ENCODE measurements at regions not wholly inside any gene's neighbourhood (a gene's known extent, or its start where the extent isn't known, plus 50 kb on each side); places are given as distances from the start of the nearest gene placed in this dataset.
"Not testable (repeated sequence)": the region's sequence is repeated elsewhere in the genome, so short reads cannot be mapped to it uniquely, and the experiment has no call there.

DNA sequence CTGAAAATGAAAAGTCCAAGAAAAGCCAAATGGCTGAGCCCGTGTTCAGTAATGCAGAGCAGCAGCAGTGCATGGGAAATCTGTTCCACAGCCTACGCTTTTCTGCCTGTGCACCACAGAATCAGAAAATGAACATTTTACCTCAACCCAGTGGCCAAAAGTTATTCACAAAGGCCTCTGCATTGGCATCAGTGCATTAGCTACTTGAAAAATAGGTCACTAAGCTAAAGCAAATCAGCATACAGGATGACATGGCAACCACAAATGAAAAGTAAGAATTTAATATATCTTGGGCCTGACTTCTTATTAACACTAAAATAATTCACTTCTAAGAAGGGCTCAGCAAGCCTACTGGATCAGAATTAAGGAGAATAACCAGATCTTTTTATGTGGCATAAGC lies 1145.3 kb upstream of the CHAC2 start:
- no peak for ATAC-seq (ENCODE audit: low FRiP score)
- TF ChIP-seq, protein P1, sequence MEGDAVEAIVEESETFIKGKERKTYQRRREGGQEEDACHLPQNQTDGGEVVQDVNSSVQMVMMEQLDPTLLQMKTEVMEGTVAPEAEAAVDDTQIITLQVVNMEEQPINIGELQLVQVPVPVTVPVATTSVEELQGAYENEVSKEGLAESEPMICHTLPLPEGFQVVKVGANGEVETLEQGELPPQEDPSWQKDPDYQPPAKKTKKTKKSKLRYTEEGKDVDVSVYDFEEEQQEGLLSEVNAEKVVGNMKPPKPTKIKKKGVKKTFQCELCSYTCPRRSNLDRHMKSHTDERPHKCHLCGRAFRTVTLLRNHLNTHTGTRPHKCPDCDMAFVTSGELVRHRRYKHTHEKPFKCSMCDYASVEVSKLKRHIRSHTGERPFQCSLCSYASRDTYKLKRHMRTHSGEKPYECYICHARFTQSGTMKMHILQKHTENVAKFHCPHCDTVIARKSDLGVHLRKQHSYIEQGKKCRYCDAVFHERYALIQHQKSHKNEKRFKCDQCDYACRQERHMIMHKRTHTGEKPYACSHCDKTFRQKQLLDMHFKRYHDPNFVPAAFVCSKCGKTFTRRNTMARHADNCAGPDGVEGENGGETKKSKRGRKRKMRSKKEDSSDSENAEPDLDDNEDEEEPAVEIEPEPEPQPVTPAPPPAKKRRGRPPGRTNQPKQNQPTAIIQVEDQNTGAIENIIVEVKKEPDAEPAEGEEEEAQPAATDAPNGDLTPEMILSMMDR (IDR thresholded peaks at IDR 0.05): no peak
- DNase-seq (ENCODE audit: low spot score): no peak

DNA sequence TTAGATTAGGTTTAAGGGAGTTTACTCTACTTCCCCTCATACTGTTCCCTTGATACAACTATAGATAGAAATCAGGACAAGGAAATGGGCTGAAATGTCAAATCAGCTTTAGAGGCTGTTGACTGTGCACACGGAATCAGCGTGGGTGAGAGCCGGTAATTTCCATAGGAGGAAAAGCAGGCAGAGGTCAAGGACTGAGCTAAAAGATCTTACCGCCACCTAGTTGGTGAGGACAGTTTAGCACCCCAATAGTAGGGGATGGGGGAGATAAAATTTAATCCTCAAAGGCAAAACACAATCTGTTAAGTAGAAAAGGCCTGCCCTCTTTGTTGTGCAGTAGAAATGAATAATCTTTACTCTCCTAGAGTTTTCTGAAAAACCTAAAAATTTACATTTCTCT lies 1154.5 kb upstream of the CHAC2 start:
- DNase-seq (ENCODE audit: low spot score) (no peak), ATAC-seq (ENCODE audit: low FRiP score) (no peak)
- TF ChIP-seq, protein P1 (IDR thresholded peaks at IDR 0.05): no peak

DNA sequence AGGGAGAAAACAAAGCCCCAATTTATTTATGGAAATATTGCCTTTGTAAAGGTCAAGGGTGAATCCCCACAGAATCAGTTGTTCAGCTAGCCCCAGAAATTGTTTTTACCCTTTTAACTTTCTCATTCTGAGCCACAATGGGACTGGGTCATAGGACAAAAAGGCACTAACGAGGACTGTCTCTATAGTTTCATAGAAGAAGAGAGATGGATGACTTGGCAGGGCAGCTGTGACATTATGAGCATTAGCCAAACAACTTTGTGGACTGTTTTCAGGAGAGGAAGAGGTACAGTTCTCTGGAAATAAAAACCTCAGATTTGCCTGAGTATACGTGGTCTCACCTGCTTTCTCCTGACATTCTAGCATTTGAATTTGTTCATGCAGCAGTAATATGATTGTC lies 1155.8 kb upstream of the CHAC2 start:
- DNase-seq (ENCODE audit: low spot score) (no peak), ATAC-seq (ENCODE audit: low FRiP score) (no peak)
- TF ChIP-seq, protein P1 (IDR thresholded peaks at IDR 0.05): no peak

DNA sequence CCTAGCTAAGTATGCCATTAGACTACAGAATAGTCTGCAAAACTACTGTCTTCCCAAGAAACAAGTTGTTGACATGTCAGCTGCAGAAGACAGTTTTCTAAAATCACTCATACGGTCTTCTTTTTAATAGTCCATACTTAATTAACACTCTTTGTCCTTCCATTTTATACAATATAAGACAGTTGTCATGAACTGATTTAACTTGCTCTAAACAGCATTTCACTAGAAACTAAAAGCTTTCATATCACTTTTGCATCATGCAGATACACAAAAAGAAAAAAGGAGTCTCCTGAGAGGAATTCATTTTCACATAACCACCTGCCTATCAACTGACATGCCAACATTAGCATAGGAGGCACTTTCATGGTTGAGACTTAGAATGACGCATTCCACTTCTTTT lies 1159.6 kb upstream of the CHAC2 start:
- TF ChIP-seq, protein P1 (IDR thresholded peaks at IDR 0.05): no peak
- ATAC-seq (ENCODE audit: low FRiP score) (no peak), DNase-seq (ENCODE audit: low spot score) (no peak)

DNA sequence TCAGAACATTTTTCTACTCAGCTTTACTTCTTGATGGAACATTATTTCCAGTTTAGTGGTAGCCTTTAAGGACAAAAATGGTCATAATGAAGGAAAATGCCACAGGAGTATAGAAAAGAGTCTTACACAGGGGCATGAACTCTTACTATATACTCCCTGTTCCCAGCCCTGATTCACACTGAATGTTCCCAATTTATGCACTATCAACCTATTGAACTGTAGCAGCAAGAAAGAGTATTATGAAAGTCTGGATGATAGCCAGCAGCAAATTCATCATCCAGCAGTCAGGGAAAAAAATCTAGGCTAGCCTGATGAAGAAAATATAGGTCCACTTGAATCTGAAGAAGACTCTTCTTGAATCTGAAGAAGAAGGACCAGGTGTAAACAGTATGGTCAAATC lies 1170.3 kb upstream of the CHAC2 start:
- TF ChIP-seq, protein P1 (IDR thresholded peaks at IDR 0.05): no peak
- ATAC-seq (ENCODE audit: low FRiP score) (no peak), DNase-seq (ENCODE audit: low spot score) (no peak)

DNA sequence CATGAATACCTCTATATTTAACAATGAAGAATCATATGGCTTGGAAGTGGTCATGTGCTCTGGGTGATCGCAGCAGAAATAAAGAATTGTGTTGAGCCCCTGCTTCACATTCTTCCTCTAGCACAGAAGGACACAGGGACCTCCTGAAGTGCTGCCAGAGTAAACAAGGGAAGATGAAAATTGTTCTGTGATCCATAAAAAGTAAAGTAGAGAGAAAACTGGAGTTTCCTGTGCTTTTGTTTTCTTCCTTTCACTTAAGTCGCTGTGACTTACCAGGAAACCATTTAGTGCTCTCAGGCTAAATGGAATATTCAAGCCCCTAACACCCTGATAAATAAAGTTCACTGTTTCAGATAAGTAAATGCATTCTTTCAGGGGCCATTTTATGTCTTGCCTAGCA lies 1173.6 kb upstream of the CHAC2 start:
- no peak for ATAC-seq (ENCODE audit: low FRiP score)
- TF ChIP-seq, protein P1 (IDR thresholded peaks at IDR 0.05): no peak
- no peak for DNase-seq (ENCODE audit: low spot score)

DNA sequence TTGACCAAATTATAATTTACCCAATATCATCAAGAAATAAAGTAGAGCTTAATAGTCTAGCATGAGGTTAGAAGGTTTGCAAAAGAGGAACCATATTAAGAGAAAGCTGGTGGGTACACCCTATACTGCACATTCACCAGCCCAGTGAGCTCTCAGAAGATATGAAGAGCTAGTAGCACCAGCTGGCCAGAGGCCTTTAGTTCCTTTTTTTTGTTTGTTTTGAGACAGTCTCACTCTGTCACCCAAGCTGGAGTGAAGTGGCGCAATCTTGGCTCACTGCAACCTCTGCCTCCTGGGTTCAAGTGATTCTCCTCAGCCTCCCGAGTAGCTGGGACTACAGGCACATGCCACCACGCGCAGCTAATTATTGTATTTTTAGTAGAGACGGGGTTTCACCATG lies 1183.5 kb upstream of the CHAC2 start:
- not testable (repeated sequence) for ATAC-seq (ENCODE audit: low FRiP score)

DNA sequence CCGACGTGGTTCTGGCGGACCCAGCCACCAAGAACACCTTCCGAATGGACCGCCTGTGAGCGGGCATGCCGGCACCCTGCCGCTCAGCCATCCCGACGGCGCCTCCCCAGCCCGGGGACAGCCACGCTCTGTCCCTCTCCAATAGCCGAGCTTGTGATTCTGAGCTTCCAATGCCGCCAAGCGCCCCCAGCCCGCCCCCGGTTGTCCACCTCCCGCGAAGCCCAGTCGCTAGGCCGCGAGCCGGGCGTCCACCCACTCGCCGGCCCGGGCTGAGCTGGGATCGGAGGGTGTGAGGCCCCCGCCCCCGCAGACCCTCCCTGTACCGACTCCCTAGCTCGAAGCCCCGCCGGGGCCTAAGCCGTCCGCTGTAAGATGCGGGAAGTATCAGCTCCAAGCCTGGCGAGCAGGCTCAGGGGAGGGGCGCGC lies 1195.1 kb upstream of the CHAC2 start:
- TF ChIP-seq, protein P1 (IDR thresholded peaks at IDR 0.05): no peak
- DNase-seq (ENCODE audit: low spot score) (no peak), ATAC-seq (ENCODE audit: low FRiP score) (no peak)

More for the DNA sequence above, 1183.5 kb upstream of the CHAC2 start:
- DNase-seq (ENCODE audit: low spot score): not testable (repeated sequence)

Data from omental fat pad (tissue), 3 donors.